PC-3 (cell line): ENCODE measurements at regions not wholly inside any gene's neighbourhood (a gene's known extent, or its start where the extent isn't known, plus 50 kb on each side); places are given as distances from the start of the nearest gene placed in this dataset.

Source experiments
- CTCF ChIP-seq: fragments of 300-600 bp; sonication (generic); conservative IDR thresholded peaks from 2 replicates; pipeline ENCODE4 v1.5.1; 2017; ENCODE audit warnings: antibody characterized with exemption, low read depth, mild to moderate bottlenecking, low read length
- EZH2 ChIP-seq: fragments of 300-600 bp; sonication (generic); IDR thresholded peaks from one replicate; pipeline ENCODE4 v1.6.1; 2017; ENCODE audit warnings: antibody characterized with exemption, mild to moderate bottlenecking, low read length; ENCODE audit not compliant: unreplicated experiment

GRCh38 chr12:108021949-108022522, 107.1 kb upstream of the WSCD2 start:
- TF ChIP-seq CTCF: no peak
- no peak for TF ChIP-seq EZH2
